SU-DHL-6 (cell line): ENCODE measurements at regions not wholly inside any gene's neighbourhood (a gene's known extent, or its start where the extent isn't known, plus 50 kb on each side); places are given as distances from the start of the nearest gene placed in this dataset.

ENCODE experiments used
- H2AFZ ChIP-seq: fragments of 200-600 bp; sonication (generic); 2 replicates; pipeline ENCODE4 v1.6.1; 2014; ENCODE audit warnings: low read depth, mild to moderate bottlenecking, moderate library complexity, mixed read lengths, antibody characterized with exemption, low read length; ENCODE audit not compliant: severe bottlenecking
- H3F3A ChIP-seq: fragments of 200-600 bp; shearing (Covaris generic); 2 replicates; pipeline ENCODE4 v1.6.0; 2016; ENCODE audit warnings: antibody characterized with exemption, mild to moderate bottlenecking; ENCODE audit not compliant: insufficient read depth
- H3K27ac ChIP-seq: fragments of 200-600 bp; sonication (generic); 2 replicates; pipeline ENCODE4 v1.5.1; 2016; ENCODE audit warnings: low read depth, mild to moderate bottlenecking, low read length, moderate library complexity, mixed read lengths
- H3K27me3 ChIP-seq: fragments of 200-600 bp; sonication (generic), shearing (Covaris generic); 2 replicates; pipeline ENCODE4 v1.6.0; 2014; ENCODE audit warnings: mild to moderate bottlenecking, low read length
- H3K36me3 ChIP-seq: fragments of 200-600 bp; sonication (generic); 2 replicates; pipeline ENCODE4 v1.6.1; 2014; ENCODE audit warnings: mild to moderate bottlenecking, low read length, mixed read lengths
- H3K4me2 ChIP-seq: fragments of 300-600, 200-600 bp; shearing (Covaris generic), sonication (generic); 2 replicates; pipeline ENCODE4 v1.6.0; 2014; ENCODE audit warnings: low read length, low read depth, mild to moderate bottlenecking; ENCODE audit not compliant: poor library complexity, severe bottlenecking
- H3K4me3 ChIP-seq: fragments of 200-600 bp; sonication (generic); 2 replicates; pipeline ENCODE4 v1.5.1; 2014; ENCODE audit warnings: antibody characterized with exemption, low read length, mild to moderate bottlenecking, mixed read lengths; ENCODE audit not compliant: insufficient read depth, poor library complexity, severe bottlenecking
- H3K79me2 ChIP-seq: fragments of 200-600 bp; sonication (generic); 2 replicates; pipeline ENCODE4 v1.6.1; 2014; ENCODE audit warnings: mild to moderate bottlenecking, low read length, moderate library complexity; ENCODE audit not compliant: insufficient read depth
- H3K9ac ChIP-seq: fragments of 200-600 bp; sonication (generic); 2 replicates; pipeline ENCODE4 v1.7.0; 2014; ENCODE audit warnings: mild to moderate bottlenecking, low read length
- H3K9me2 ChIP-seq: fragments of 200-600 bp; sonication (generic); replicated peaks from 2 replicates; pipeline ENCODE4 v1.6.1; 2014; ENCODE audit warnings: low read length; ENCODE audit not compliant: insufficient read depth
- H3K9me3 ChIP-seq: fragments of 200-600 bp; sonication (generic); 2 replicates; pipeline ENCODE4 v1.6.1; 2014; ENCODE audit warnings: low read length, mixed read lengths; ENCODE audit not compliant: insufficient read depth
- H4K20me1 ChIP-seq: fragments of 200-600 bp; sonication (generic); 2 replicates; pipeline ENCODE4 v1.6.1; 2014; ENCODE audit warnings: low read depth, mild to moderate bottlenecking, antibody characterized with exemption, low read length, moderate library complexity, mixed read lengths
- CTCF ChIP-seq: fragments of 200-600 bp; sonication (generic); IDR thresholded peaks from one replicate; pipeline ENCODE4 v1.5.1; 2017; ENCODE audit warnings: antibody characterized with exemption, mild to moderate bottlenecking, low read length, moderate library complexity; ENCODE audit not compliant: insufficient read depth, poor library complexity, severe bottlenecking
- EZH2phosphoT487 ChIP-seq: fragments of 200-600 bp; sonication (generic), shearing (Covaris generic); conservative IDR thresholded peaks from 2 replicates; pipeline ENCODE4 v1.6.1; 2018; ENCODE audit warnings: mild to moderate bottlenecking, antibody characterized with exemption, low read length, moderate library complexity, mixed read lengths

GRCh38 chr4:22072240-22072639 is 123.7 kb upstream of the KCNIP4 start:
- Histone ChIP-seq H3K79me2 (no peaks in the 10 kb centered on the region), H3K9me3 (no peaks in the 10 kb centered on the region), H3K27ac (no peak overlapping the region), H3K36me3 (no peaks in the 10 kb centered on the region), H2AFZ (no peak overlapping the region), H3K9me2 (no peaks in the 10 kb centered on the region), H4K20me1 (no peaks in the 10 kb centered on the region), H3K4me2 (no peak overlapping the region), H3F3A (no peaks in the 10 kb centered on the region), H3K27me3 (no peaks in the 10 kb centered on the region), H3K9ac (no peak overlapping the region), H3K4me3 (no peak overlapping the region)
- TF ChIP-seq CTCF: no peak
- no peak for TF ChIP-seq EZH2phosphoT487

DNA sequence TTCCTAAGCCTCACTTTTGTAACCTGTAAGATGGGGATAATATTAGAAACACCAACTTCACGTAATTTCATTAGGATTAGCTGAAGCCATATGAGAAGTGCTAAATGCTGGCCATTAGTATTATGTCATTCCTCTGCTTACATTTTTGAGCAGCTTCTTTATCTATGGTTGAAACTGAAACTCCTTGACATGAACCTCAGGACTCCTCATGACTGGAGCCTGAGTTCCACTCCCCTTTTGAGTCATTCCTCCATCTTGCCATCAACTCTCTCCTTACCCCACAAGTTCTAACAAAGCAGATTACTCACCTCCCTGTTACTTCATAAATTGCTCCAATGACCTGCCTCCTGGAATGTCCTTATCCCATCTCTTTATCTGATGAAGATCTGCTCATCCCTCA is 123.2 kb upstream of the KCNIP4 start:
- Histone ChIP-seq H4K20me1 (no peaks in the 10 kb centered on the region), H2AFZ (no peak overlapping the region), H3K27ac (no peak overlapping the region), H3K9me2 (no peaks in the 10 kb centered on the region), H3F3A (no peaks in the 10 kb centered on the region), H3K36me3 (no peaks in the 10 kb centered on the region), H3K9ac (no peak overlapping the region), H3K79me2 (no peaks in the 10 kb centered on the region), H3K9me3 (no peaks in the 10 kb centered on the region), H3K4me2 (no peak overlapping the region), H3K27me3 (no peaks in the 10 kb centered on the region), H3K4me3 (no peak overlapping the region)
- TF ChIP-seq CTCF (no peak), EZH2phosphoT487 (no peak)

DNA sequence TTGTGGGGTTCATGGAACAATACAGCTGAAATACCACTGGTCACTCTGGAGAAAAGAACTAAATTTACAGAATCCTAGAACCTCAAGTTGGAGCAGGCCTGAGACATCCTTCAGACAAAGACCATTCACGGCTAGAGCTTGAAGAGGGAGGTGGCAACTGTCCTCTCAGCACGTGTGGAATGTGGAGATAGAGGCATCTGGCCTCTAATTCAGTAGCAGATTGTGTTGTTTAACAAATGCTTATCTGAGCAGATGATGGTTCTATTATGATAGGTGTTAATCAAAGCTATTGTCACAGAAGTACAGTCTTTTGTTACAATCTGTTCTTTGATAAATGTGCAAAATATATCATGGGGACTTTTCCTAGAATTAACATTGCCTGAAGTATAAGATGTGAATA is 121.7 kb upstream of the KCNIP4 start:
- Histone ChIP-seq H3F3A (no peaks in the 10 kb centered on the region), H3K4me3 (no peak overlapping the region), H2AFZ (no peak overlapping the region), H3K9ac (no peak overlapping the region), H3K27ac (no peak overlapping the region), H4K20me1 (no peaks in the 10 kb centered on the region), H3K9me2 (no peaks in the 10 kb centered on the region), H3K36me3 (no peaks in the 10 kb centered on the region), H3K4me2 (no peak overlapping the region), H3K79me2 (no peaks in the 10 kb centered on the region), H3K27me3 (no peaks in the 10 kb centered on the region), H3K9me3 (no peaks in the 10 kb centered on the region)
- no peak for TF ChIP-seq CTCF

DNA sequence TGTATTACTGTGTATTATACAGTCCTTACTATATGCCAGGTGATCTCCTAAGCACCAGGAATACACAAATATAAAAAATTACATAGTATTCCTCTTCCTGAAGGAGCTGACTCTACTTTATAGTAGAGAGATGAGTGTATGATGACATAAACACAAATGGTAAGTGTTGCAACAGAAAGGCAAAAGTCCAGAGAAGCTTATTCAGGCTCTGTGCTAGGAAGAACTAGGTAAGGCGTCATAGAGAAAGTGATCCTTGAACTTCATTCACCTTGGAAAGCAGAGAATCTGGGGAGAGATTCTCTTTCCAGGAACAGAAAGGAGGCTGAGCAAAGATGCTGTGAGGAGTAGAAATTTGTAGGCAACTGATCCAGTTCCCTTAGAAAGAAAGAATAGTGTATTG is 115.0 kb upstream of the KCNIP4 start:
- H3K4me3 ChIP-seq: no peak overlapping the region
- no peaks in the 10 kb centered on the region for H3K9me2 ChIP-seq
- H3K4me2 ChIP-seq: no peak overlapping the region
- H4K20me1 ChIP-seq: no peaks in the 10 kb centered on the region
- TF ChIP-seq EZH2phosphoT487: no peak
- TF ChIP-seq CTCF: no peak
- no peaks in the 10 kb centered on the region for H3K9me3 ChIP-seq
- H2AFZ ChIP-seq: no peak overlapping the region
- H3F3A ChIP-seq: no peaks in the 10 kb centered on the region
- no peaks in the 10 kb centered on the region for H3K36me3 ChIP-seq
- H3K9ac ChIP-seq: no peak overlapping the region
- no peaks in the 10 kb centered on the region for H3K27me3 ChIP-seq
- no peak overlapping the region for H3K27ac ChIP-seq
- no peaks in the 10 kb centered on the region for H3K79me2 ChIP-seq
